Liver (tissue), 8 donors: ENCODE measurements at regions not wholly inside any gene's neighbourhood (a gene's known extent, or its start where the extent isn't known, plus 50 kb on each side); places are given as distances from the start of the nearest gene placed in this dataset.

Experiments used
- DNase-seq: peaks from one replicate; pipeline ENCODE4 v3.0.0-alpha.2; 2017; ENCODE audit warnings: low spot score
- H3K27ac ChIP-seq, 2 donors: one replicate each; pipeline ENCODE4 v1.7.0; 2013; ENCODE audit warnings: inconsistent platforms in 2 of 2, low read length in 2 of 2, control low read depth in 1 of 2, low read depth in 1 of 2, mild to moderate bottlenecking in 1 of 2
- H3K27me3 ChIP-seq, 4 donors: one replicate each; pipeline versions ENCODE4 v1.6.1 to v1.7.0; 2013; ENCODE audit warnings: low read length in 3 of 4, inconsistent platforms in 1 of 4, mild to moderate bottlenecking in 1 of 4, moderate library complexity in 1 of 4; ENCODE audit not compliant: control insufficient read depth in 4 of 4, insufficient read depth in 4 of 4
- H3K36me3 ChIP-seq, 4 donors: one replicate each; pipeline versions ENCODE4 v1.6.1 to v1.7.0; 2013; ENCODE audit warnings: low read length in 3 of 4, mild to moderate bottlenecking in 3 of 4, low read depth in 1 of 4, moderate library complexity in 1 of 4; ENCODE audit not compliant: control insufficient read depth in 4 of 4, insufficient read depth in 3 of 4
- H3K4me1 ChIP-seq, 4 donors: one replicate each; pipeline versions ENCODE4 v1.6.1 to v1.7.0; 2013; ENCODE audit warnings: low read length in 3 of 4, mild to moderate bottlenecking in 3 of 4, moderate library complexity in 1 of 4; ENCODE audit not compliant: control insufficient read depth in 4 of 4, insufficient read depth in 4 of 4
- H3K4me3 ChIP-seq, 3 donors: one replicate each; pipeline versions ENCODE4 v1.6.1 to v1.7.0; 2013; ENCODE audit warnings: low read length in 3 of 3, control low read depth in 1 of 3, low read depth in 1 of 3, mild to moderate bottlenecking in 1 of 3
- H3K9ac ChIP-seq, 2 donors: one replicate each; pipeline ENCODE4 v1.7.0; 2013; ENCODE audit warnings: low read length in 2 of 2, mild to moderate bottlenecking in 2 of 2, moderate library complexity in 2 of 2, control low read depth in 1 of 2, low read depth in 1 of 2
- H3K9me3 ChIP-seq, 4 donors: one replicate each; pipeline versions ENCODE4 v1.6.1 to v1.7.0; 2013; ENCODE audit warnings: low read length in 3 of 4; ENCODE audit not compliant: control insufficient read depth in 4 of 4
- EGR1 ChIP-seq, 2 donors: IDR thresholded peaks; 2 replicates each; pipeline ENCODE4 v1.6.1; 2016 to 2018; ENCODE audit warnings: antibody characterized with exemption in 2 of 2, low read depth in 2 of 2
- FOXA1 ChIP-seq: IDR thresholded peaks from 2 replicates; pipeline ENCODE4 v1.6.1; 2016; ENCODE audit warnings: antibody characterized with exemption
- GABPA ChIP-seq, 2 donors: IDR thresholded peaks in 1 of 2; conservative IDR thresholded peaks in 1 of 2; 2 replicates each; pipeline ENCODE4 v1.6.1; 2016; ENCODE audit warnings: antibody characterized with exemption in 2 of 2, mild to moderate bottlenecking in 1 of 2, moderate library complexity in 1 of 2
- HNF4A ChIP-seq, 2 donors: conservative IDR thresholded peaks; 2 replicates each; pipeline ENCODE4 v1.6.1; 2016; ENCODE audit warnings: antibody characterized with exemption in 2 of 2, mild to moderate bottlenecking in 2 of 2
- HNF4G ChIP-seq: IDR thresholded peaks from 2 replicates; pipeline ENCODE4 v1.6.1; 2016; ENCODE audit warnings: antibody characterized with exemption
- NR2F2 ChIP-seq: IDR thresholded peaks from 2 replicates; pipeline ENCODE4 v1.6.1; 2016; ENCODE audit warnings: antibody characterized with exemption
- RAD21 ChIP-seq, 2 donors: IDR thresholded peaks; 2 replicates each; pipeline ENCODE4 v1.6.1; 2016; ENCODE audit warnings: antibody characterized with exemption in 2 of 2, mild to moderate bottlenecking in 2 of 2
- RXRA ChIP-seq, 2 donors: IDR thresholded peaks; 2 replicates each; pipeline ENCODE4 v1.6.1; 2017 to 2018; ENCODE audit warnings: antibody characterized with exemption in 2 of 2, mild to moderate bottlenecking in 1 of 2
- SP1 ChIP-seq: IDR thresholded peaks from 2 replicates; pipeline ENCODE4 v1.6.1; 2018; ENCODE audit warnings: antibody characterized with exemption, mild to moderate bottlenecking
- YY1 ChIP-seq: IDR thresholded peaks from 2 replicates; pipeline ENCODE4 v1.6.1; 2016; ENCODE audit warnings: antibody characterized with exemption, mild to moderate bottlenecking
- ZBTB33 ChIP-seq: IDR thresholded peaks from 2 replicates; pipeline ENCODE4 v1.6.1; 2016; ENCODE audit warnings: antibody characterized with exemption
- WGBS: extraction: QIAGEN DNeasy Blood & Tissue Kit; methylation state at CpG from one replicate; pipeline ENCODE4 v1.1.7; 2013; 5-methylcytosine and 5-hydroxymethylcytosine counted together
- TF ChIP-seq, protein P1 (sequence below): fragments of 150-350 bp; IDR thresholded peaks from 2 replicates; pipeline ENCODE4 v1.5.1; 2017; ENCODE audit warnings: improper control_type of control experiment, low read depth, low read length; ENCODE audit not compliant: missing input control
- TF ChIP-seq, protein P2 (sequence below): IDR thresholded peaks from 2 replicates; pipeline ENCODE4 v1.6.1; 2016; ENCODE audit warnings: antibody characterized with exemption, mild to moderate bottlenecking
- donor health status: healthy.
- donor health status: healthy.
- donor health status: healthy.
- donor health status: healthy.
- donor health status: healthy.

DNA sequence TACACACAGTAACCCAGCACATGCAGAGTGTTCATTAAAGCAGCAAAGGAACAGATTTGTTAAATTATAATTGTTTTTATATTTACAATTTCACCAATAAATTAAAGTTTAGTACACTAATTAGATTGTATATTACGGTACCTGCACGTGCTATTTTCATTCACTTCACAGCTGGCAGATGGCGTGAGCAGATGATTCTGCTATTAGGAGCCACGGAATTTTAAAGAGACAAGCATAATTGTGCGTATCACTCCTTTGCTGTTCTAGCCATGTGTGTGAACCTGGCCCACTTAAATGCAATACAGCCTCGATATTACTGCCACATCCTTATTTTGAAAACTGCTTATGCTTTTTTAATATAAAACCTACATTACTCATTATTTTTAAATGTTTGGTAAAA is 332.8 kb upstream of the SOX11 start:
- H3K9me3 ChIP-seq = no peaks in the 10 kb centered on the region
- H3K4me1 ChIP-seq = no peaks in the 10 kb centered on the region
- H3K4me3 ChIP-seq = no peak overlapping the region
- WGBS = 80% methylated on average over 6 of the region's 6 CpGs
- no peak overlapping the region for H3K27ac ChIP-seq
- TF ChIP-seq GABPA (IDR thresholded peaks at IDR 0.05 in 1 of 2, conservative IDR thresholded peaks at IDR 0.05 in 1 of 2) (no peak), ZBTB33 (no peak), HNF4A (conservative IDR thresholded peaks at IDR 0.05) (no peak), NR2F2 (no peak), RAD21 (IDR thresholded peaks at IDR 0.05) (no peak), RXRA (IDR thresholded peaks at IDR 0.05) (no peak), HNF4G (no peak), EGR1 (IDR thresholded peaks at IDR 0.05; ENCODE audit: low read depth in 2 of 2) (no peak), YY1 (no peak)
- no peaks in the 10 kb centered on the region for H3K36me3 ChIP-seq
- H3K27me3 ChIP-seq = peaks cover 0 to 4% (median 0%) of the 10 kb centered on the region in 4 donors
- H3K9ac ChIP-seq = no peak overlapping the region
- no peak for DNase-seq

DNA sequence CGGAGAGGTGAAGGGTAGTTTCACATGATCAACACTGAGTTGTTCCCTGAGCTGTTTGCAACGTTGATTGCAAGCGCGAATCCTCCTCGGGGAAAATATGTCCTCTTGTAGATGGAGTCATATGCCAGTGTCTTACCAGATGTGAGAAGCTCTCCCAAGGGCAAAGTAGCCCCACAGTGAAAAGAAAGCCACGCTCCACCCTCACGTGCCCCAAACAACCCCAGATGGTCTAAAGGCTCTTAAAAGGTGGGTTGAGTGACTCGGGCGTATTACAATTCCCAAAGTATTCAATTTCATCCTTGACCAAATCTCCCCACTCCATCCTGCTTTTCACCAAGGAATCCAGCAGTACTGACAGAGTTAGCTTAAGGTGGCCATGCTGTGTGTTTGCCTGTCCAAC is 332.1 kb upstream of the SOX11 start:
- Histone ChIP-seq H3K36me3 (no peaks in the 10 kb centered on the region), H3K27ac (no peak overlapping the region), H3K4me1 (no peaks in the 10 kb centered on the region), H3K27me3 (peaks cover 0 to 4% (median 0%) of the 10 kb centered on the region in 4 donors), H3K4me3 (no peak overlapping the region), H3K9ac (no peak overlapping the region), H3K9me3 (no peaks in the 10 kb centered on the region)
- no peak for DNase-seq
- no peak for TF ChIP-seq RXRA (IDR thresholded peaks at IDR 0.05)
- no peak for TF ChIP-seq HNF4A (conservative IDR thresholded peaks at IDR 0.05)
- no peak for TF ChIP-seq YY1
- TF ChIP-seq RAD21 (IDR thresholded peaks at IDR 0.05) = no peak
- TF ChIP-seq, protein P1, sequence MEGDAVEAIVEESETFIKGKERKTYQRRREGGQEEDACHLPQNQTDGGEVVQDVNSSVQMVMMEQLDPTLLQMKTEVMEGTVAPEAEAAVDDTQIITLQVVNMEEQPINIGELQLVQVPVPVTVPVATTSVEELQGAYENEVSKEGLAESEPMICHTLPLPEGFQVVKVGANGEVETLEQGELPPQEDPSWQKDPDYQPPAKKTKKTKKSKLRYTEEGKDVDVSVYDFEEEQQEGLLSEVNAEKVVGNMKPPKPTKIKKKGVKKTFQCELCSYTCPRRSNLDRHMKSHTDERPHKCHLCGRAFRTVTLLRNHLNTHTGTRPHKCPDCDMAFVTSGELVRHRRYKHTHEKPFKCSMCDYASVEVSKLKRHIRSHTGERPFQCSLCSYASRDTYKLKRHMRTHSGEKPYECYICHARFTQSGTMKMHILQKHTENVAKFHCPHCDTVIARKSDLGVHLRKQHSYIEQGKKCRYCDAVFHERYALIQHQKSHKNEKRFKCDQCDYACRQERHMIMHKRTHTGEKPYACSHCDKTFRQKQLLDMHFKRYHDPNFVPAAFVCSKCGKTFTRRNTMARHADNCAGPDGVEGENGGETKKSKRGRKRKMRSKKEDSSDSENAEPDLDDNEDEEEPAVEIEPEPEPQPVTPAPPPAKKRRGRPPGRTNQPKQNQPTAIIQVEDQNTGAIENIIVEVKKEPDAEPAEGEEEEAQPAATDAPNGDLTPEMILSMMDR = no peak
- TF ChIP-seq, protein P2, sequence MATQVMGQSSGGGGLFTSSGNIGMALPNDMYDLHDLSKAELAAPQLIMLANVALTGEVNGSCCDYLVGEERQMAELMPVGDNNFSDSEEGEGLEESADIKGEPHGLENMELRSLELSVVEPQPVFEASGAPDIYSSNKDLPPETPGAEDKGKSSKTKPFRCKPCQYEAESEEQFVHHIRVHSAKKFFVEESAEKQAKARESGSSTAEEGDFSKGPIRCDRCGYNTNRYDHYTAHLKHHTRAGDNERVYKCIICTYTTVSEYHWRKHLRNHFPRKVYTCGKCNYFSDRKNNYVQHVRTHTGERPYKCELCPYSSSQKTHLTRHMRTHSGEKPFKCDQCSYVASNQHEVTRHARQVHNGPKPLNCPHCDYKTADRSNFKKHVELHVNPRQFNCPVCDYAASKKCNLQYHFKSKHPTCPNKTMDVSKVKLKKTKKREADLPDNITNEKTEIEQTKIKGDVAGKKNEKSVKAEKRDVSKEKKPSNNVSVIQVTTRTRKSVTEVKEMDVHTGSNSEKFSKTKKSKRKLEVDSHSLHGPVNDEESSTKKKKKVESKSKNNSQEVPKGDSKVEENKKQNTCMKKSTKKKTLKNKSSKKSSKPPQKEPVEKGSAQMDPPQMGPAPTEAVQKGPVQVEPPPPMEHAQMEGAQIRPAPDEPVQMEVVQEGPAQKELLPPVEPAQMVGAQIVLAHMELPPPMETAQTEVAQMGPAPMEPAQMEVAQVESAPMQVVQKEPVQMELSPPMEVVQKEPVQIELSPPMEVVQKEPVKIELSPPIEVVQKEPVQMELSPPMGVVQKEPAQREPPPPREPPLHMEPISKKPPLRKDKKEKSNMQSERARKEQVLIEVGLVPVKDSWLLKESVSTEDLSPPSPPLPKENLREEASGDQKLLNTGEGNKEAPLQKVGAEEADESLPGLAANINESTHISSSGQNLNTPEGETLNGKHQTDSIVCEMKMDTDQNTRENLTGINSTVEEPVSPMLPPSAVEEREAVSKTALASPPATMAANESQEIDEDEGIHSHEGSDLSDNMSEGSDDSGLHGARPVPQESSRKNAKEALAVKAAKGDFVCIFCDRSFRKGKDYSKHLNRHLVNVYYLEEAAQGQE = no peak
- TF ChIP-seq SP1 = no peak
- TF ChIP-seq FOXA1 = no peak
- TF ChIP-seq EGR1 (IDR thresholded peaks at IDR 0.05; ENCODE audit: low read depth in 2 of 2) = no peak
- WGBS = 76% methylated on average over 9 of the region's 9 CpGs
